Natural killer cell treated with Interleukin-12 subunit alpha and Interleukin-12 subunit beta and Interleukin-15 and Interleukin-18, amount 100 ng/mL, for 72 hours (primary cell): ENCODE measurements at regions not wholly inside any gene's neighbourhood (a gene's known extent, or its start where the extent isn't known, plus 50 kb on each side); places are given as distances from the start of the nearest gene placed in this dataset.
"Not testable (repeated sequence)": the region's sequence is repeated elsewhere in the genome, so short reads cannot be mapped to it uniquely, and the experiment has no call there.

Experiments used
- ATAC-seq, 2 donors: fragments of 150-1000 bp; cut with Tn5 transposase in 1 of 2; sonication (Bioruptor Pico), chemical (Tn5 transposase) in 1 of 2; 2 replicates each; pipeline ENCODE4 v1.10.0; 2021
- DNase-seq: peaks from one replicate; pipeline ENCODE4 v3.0.0; 2022; ENCODE audit warnings: low spot score
- H3K27ac Mint-ChIP-seq, 2 donors: 1 replicate in 1 of 2; 2 replicates in 1 of 2; pipeline ENCODE4 v1.8.0; 2022; ENCODE audit warnings: mixed read lengths in 2 of 2, mild to moderate bottlenecking in 1 of 2, moderate library complexity in 1 of 2
- H3K27me3 Mint-ChIP-seq, 2 donors: 1 replicate in 1 of 2; 2 replicates in 1 of 2; pipeline ENCODE4 v1.8.0; 2022; ENCODE audit warnings: mixed read lengths in 2 of 2
- H3K36me3 Mint-ChIP-seq: one replicate; pipeline ENCODE4 v1.8.0; 2022; ENCODE audit warnings: mixed read lengths
- H3K4me1 Mint-ChIP-seq, 2 donors: 1 replicate in 1 of 2; 2 replicates in 1 of 2; pipeline ENCODE4 v1.8.0; 2022; ENCODE audit warnings: low read depth in 2 of 2, mixed read lengths in 2 of 2, mild to moderate bottlenecking in 1 of 2
- H3K4me3 Mint-ChIP-seq: one replicate; pipeline ENCODE4 v1.8.0; 2022; ENCODE audit warnings: mixed read lengths
- H3K9me3 Mint-ChIP-seq: 2 replicates; pipeline ENCODE4 v1.8.0; 2022; ENCODE audit warnings: mixed read lengths

GRCh38 chr18:70840649-70841048 lies 551.8 kb downstream of the SOCS6 start:
- Mint-ChIP-seq H3K27ac (no peak overlapping the region), H3K9me3 (peaks cover 5% of the 10 kb centered on the region), H3K36me3 (peaks cover under 1% of the 10 kb centered on the region), H3K4me3 (no peak overlapping the region), H3K27me3 (no peaks in the 10 kb centered on the region), H3K4me1 (no peaks in the 10 kb centered on the region)
- DNase-seq: no peak
- ATAC-seq: no peak

DNA sequence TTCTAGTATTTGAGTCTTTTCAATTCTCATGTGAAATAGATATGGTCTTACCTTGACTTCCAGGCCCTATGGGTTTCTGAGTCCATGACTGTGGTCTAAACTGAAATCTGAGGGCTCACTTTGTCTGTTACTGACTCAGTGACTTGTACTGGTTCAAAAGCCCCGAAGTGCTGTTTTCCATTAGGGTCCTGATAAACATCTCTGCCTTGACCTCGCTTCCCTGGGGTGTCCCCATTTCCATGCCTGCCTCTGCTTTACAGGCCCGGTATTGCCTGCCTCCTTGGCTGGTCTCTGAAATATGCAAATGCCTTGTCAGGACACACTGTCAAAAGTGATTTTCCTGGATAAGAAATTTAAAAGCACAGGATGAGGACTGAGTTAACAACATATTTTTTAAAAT lies 538.8 kb downstream of the SOCS6 start:
- no peaks in the 10 kb centered on the region for H3K36me3 Mint-ChIP-seq
- peaks cover 4% of the 10 kb centered on the region for H3K9me3 Mint-ChIP-seq
- no peak for DNase-seq

GRCh38 chr18:70826571-70826970 lies 537.7 kb downstream of the SOCS6 start:
- ATAC-seq (no peak), DNase-seq (no peak)
- H3K9me3 Mint-ChIP-seq: peaks cover 4% of the 10 kb centered on the region
- H3K4me1 Mint-ChIP-seq: no peaks in the 10 kb centered on the region
- H3K27me3 Mint-ChIP-seq: no peaks in the 10 kb centered on the region
- no peak overlapping the region for H3K4me3 Mint-ChIP-seq
- no peak overlapping the region for H3K27ac Mint-ChIP-seq
- H3K36me3 Mint-ChIP-seq: no peaks in the 10 kb centered on the region

More for the DNA sequence above, 538.8 kb downstream of the SOCS6 start:
- Mint-ChIP-seq H3K4me1 (no peaks in the 10 kb centered on the region), H3K27me3 (no peaks in the 10 kb centered on the region), H3K4me3 (no peak overlapping the region), H3K27ac (no peak overlapping the region)
- ATAC-seq: no peak

DNA sequence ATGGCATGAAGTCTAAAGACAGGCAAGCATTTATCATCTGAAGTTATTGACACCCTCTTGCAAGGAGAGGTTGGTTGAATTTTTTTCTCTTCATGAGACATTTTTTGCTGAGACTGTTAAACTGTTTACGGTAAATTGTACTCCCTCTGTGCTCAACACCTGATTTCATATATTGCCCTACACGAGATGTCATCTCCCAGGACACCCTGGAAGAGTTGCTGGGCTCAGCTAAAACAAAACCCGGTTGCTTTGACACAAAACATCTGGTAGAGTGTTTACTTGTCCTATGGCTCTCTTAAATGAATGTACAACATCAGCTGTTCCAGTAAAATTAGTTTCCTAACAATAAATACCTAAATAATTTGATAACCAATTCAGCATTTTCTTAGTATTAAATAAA lies 533.8 kb downstream of the SOCS6 start:
- Mint-ChIP-seq H3K36me3 (no peaks in the 10 kb centered on the region), H3K27me3 (no peaks in the 10 kb centered on the region), H3K27ac (no peak overlapping the region), H3K9me3 (no peaks in the 10 kb centered on the region), H3K4me3 (no peak overlapping the region), H3K4me1 (no peaks in the 10 kb centered on the region)
- DNase-seq (no peak), ATAC-seq (no peak)

GRCh38 chr18:70822117-70822516 lies 533.3 kb downstream of the SOCS6 start:
- Mint-ChIP-seq H3K4me1 (no peaks in the 10 kb centered on the region), H3K9me3 (no peaks in the 10 kb centered on the region), H3K27me3 (no peaks in the 10 kb centered on the region), H3K27ac (no peak overlapping the region), H3K36me3 (no peaks in the 10 kb centered on the region), H3K4me3 (no peak overlapping the region)
- ATAC-seq: no peak
- no peak for DNase-seq

DNA sequence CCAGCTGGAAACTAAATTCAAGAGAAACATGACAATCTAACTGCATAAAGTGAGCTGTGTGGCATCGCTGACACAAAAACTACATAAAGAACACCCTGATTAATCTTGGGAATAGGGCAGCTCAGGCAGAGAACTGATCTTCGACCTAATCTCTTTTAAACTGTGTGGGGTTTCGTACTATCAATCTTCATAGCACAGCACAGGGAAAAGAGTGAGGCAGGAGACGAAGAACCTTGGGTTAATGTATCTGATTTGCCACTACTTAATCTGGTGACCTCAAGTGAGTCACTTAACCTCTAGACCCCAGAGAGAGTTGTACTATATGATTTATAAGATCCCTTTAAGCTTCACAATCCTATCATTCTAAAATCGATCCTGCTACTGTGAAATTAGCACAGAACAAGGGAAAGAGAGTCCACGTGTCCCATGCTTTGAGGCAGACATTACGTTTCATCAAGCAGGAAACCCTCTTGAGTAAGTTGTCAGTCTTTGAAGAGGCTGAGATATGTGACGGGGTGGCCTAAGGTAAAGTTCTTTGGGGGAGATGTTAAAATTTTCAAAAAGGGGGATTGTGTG lies 519.7 kb downstream of the SOCS6 start:
- peaks cover 11% of the 10 kb centered on the region for H3K9me3 Mint-ChIP-seq
- no peak for ATAC-seq
- H3K4me1 Mint-ChIP-seq: no peaks in the 10 kb centered on the region
- peaks cover 4% of the 10 kb centered on the region for H3K36me3 Mint-ChIP-seq
- H3K4me3 Mint-ChIP-seq: no peak overlapping the region
- H3K27ac Mint-ChIP-seq: no peak overlapping the region
- H3K27me3 Mint-ChIP-seq: no peaks in the 10 kb centered on the region
- no peak for DNase-seq

GRCh38 chr18:70781860-70782453 lies 493.1 kb downstream of the SOCS6 start:
- no peak overlapping the region for H3K4me3 Mint-ChIP-seq
- H3K27me3 Mint-ChIP-seq: peaks cover 0 to 6% of the 10 kb centered on the region in 2 donors
- no peak overlapping the region for H3K27ac Mint-ChIP-seq
- H3K4me1 Mint-ChIP-seq: no peaks in the 10 kb centered on the region
- H3K9me3 Mint-ChIP-seq: no peaks in the 10 kb centered on the region
- peaks cover 5% of the 10 kb centered on the region for H3K36me3 Mint-ChIP-seq
- ATAC-seq: peak in 1 of 2 donors; percentile 57
- peak; percentile 55 for DNase-seq

DNA sequence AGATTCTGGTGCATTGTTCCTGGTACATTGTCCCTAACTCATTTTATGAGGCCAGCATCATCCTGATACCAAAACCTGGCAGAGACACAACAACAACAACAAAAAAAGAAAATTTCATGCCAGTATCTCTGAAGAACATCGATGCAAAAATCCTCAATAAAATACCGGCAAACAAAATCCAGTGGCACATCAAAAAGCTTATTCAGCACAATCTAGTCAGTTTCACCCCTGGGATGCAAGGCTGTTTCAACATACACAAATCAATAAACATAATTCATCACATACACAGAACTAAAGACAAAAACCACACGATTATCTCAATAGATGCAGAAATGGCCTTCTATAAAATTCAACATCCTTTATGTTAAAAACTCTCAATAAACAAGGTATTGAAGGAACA lies 477.4 kb downstream of the SOCS6 start:
- not testable (repeated sequence) for H3K27me3 Mint-ChIP-seq, H3K27ac Mint-ChIP-seq, H3K4me1 Mint-ChIP-seq, H3K4me3 Mint-ChIP-seq, ATAC-seq, DNase-seq, H3K36me3 Mint-ChIP-seq
- H3K9me3 Mint-ChIP-seq: peaks cover 13% of the 10 kb centered on the region

- H3K9me3 Mint-ChIP-seq: peaks cover 13% of the 10 kb centered on the region
- H3K36me3 Mint-ChIP-seq: no peaks in the 10 kb centered on the region
- ATAC-seq (no peak), DNase-seq (no peak)
- H3K4me1 Mint-ChIP-seq: no peaks in the 10 kb centered on the region
- peaks cover 0 to 2% of the 10 kb centered on the region in 2 donors for H3K27me3 Mint-ChIP-seq
- no peak overlapping the region for H3K27ac Mint-ChIP-seq
- no peak overlapping the region for H3K4me3 Mint-ChIP-seq
Observed at GRCh38 chr18:70762812-70763211, 474.0 kb downstream of the SOCS6 start.

- Mint-ChIP-seq H3K9me3 (peaks cover 8% of the 10 kb centered on the region), H3K36me3 (no peaks in the 10 kb centered on the region), H3K27ac (no peak overlapping the region), H3K4me3 (no peak overlapping the region), H3K4me1 (no peaks in the 10 kb centered on the region), H3K27me3 (no peaks in the 10 kb centered on the region)
- no peak for DNase-seq
- no peak for ATAC-seq
Observed at GRCh38 chr18:70758780-70759179, 469.9 kb downstream of the SOCS6 start.

DNA sequence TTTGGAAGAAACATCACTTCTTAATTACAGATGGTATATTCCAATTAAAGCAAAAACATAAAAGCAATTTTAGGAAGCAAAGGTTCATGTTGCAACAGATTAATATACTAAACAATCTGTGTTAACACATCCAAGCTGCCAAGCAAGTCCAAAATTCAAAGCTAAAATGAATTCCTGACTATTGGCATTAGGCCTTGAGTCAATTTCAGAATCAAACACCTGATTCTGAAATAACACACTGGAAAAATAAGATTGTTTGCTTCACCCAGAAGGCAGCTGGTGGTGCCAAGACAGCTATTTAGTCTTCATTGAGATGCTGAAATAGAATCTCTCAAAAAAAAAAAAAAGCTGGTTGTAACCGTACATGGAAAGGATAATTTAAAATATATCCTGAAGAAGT lies 465.6 kb downstream of the SOCS6 start:
- ATAC-seq: no peak

DNA sequence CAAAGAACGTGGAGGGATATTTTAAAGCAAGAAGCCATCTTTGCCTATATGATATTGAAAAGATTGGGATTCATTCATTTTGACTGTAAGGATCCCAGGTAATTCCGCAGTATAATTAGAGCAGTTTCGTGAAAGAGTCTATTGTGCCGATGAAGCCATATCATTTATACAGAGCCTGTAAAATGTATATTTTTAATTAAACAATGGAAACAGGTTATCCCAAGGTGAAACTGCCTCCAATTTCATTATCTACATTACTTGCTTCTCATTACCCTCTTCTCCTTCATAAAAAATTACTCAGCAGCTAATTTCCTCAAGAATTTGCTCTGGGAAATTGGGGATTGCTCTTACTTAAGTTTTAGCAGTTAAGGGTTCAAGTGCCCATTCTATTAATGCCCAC lies 444.1 kb downstream of the SOCS6 start:
- ATAC-seq (no peak), DNase-seq (no peak)
- H3K9me3 Mint-ChIP-seq: peaks cover 5% of the 10 kb centered on the region
- no peak overlapping the region for H3K4me3 Mint-ChIP-seq
- H3K27me3 Mint-ChIP-seq: no peaks in the 10 kb centered on the region
- no peaks in the 10 kb centered on the region for H3K36me3 Mint-ChIP-seq
- no peak overlapping the region for H3K27ac Mint-ChIP-seq
- no peaks in the 10 kb centered on the region for H3K4me1 Mint-ChIP-seq

More for the DNA sequence above, 465.6 kb downstream of the SOCS6 start:
- Mint-ChIP-seq H3K4me1 (no peaks in the 10 kb centered on the region), H3K36me3 (peaks cover 7% of the 10 kb centered on the region), H3K27me3 (no peaks in the 10 kb centered on the region), H3K27ac (no peak overlapping the region), H3K9me3 (peaks cover 9% of the 10 kb centered on the region), H3K4me3 (no peak overlapping the region)
- no peak for DNase-seq

DNA sequence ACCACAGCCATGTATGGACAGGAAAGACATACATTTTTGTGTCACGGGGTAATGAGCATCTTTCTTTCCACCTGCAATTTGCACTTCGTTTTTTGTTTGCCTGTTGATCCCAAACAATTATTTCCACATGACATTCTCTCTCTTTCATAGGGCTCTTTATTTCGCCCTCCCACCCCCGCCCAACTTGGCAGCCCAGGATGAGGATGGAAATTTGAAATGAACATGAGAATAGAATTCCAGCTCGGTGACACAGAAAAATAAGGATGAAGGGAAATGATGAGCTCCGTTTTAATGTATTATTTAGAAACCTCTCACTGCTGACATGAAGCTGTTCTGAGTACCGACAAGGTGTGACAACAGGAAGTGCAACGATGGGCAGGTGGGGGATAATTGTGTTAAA lies 443.3 kb downstream of the SOCS6 start:
- no peak for ATAC-seq
- Mint-ChIP-seq H3K4me1 (no peaks in the 10 kb centered on the region), H3K27ac (no peak overlapping the region), H3K4me3 (no peak overlapping the region), H3K9me3 (peaks cover 5% of the 10 kb centered on the region), H3K27me3 (no peaks in the 10 kb centered on the region), H3K36me3 (no peaks in the 10 kb centered on the region)
- no peak for DNase-seq

- Mint-ChIP-seq H3K27me3 (no peaks in the 10 kb centered on the region), H3K36me3 (no peaks in the 10 kb centered on the region), H3K27ac (no peak overlapping the region), H3K4me3 (no peak overlapping the region), H3K9me3 (no peaks in the 10 kb centered on the region), H3K4me1 (no peaks in the 10 kb centered on the region)
- DNase-seq (no peak), ATAC-seq (no peak)
Observed at GRCh38 chr18:70720607-70721006, 431.8 kb downstream of the SOCS6 start.

DNA sequence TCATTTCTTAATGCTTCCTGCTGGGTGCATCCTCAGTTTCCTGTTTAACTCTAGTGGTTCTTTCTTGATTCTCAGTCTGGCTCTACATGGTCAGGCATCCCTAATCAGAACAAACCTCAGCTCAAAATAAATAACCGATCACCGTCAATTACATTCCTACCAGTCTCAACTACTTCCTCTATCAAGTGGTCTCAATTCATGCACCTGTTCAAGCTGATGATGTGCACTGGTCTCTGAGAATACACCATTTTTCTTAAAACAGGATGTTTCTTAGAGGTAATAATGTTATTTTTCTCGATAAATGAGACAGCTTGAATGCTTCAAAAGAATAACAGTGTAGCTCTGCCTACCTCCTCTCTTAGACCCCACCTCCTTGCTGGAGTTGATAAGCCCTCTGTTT lies 420.9 kb downstream of the SOCS6 start:
- no peak overlapping the region for H3K27ac Mint-ChIP-seq
- peaks cover 12% of the 10 kb centered on the region for H3K36me3 Mint-ChIP-seq
- peaks cover 0 to 3% of the 10 kb centered on the region in 2 donors for H3K27me3 Mint-ChIP-seq
- peaks cover 0 to 2% of the 10 kb centered on the region in 2 donors for H3K4me1 Mint-ChIP-seq
- no peak overlapping the region for H3K4me3 Mint-ChIP-seq
- peaks cover 15% of the 10 kb centered on the region for H3K9me3 Mint-ChIP-seq
- DNase-seq (no peak), ATAC-seq (no peak)
